Liver (tissue), 8 donors: ENCODE measurements at regions not wholly inside any gene's neighbourhood (a gene's known extent, or its start where the extent isn't known, plus 50 kb on each side); places are given as distances from the start of the nearest gene placed in this dataset.

Source experiments
- DNase-seq: peaks from one replicate; pipeline ENCODE4 v3.0.0-alpha.2; 2017; ENCODE audit warnings: low spot score
- H3K27ac ChIP-seq, 2 donors: one replicate each; pipeline ENCODE4 v1.7.0; 2013; ENCODE audit warnings: inconsistent platforms in 2 of 2, low read length in 2 of 2, control low read depth in 1 of 2, low read depth in 1 of 2, mild to moderate bottlenecking in 1 of 2
- H3K27me3 ChIP-seq, 4 donors: one replicate each; pipeline versions ENCODE4 v1.6.1 to v1.7.0; 2013; ENCODE audit warnings: low read length in 3 of 4, inconsistent platforms in 1 of 4, mild to moderate bottlenecking in 1 of 4, moderate library complexity in 1 of 4; ENCODE audit not compliant: control insufficient read depth in 4 of 4, insufficient read depth in 4 of 4
- H3K36me3 ChIP-seq, 4 donors: one replicate each; pipeline versions ENCODE4 v1.6.1 to v1.7.0; 2013; ENCODE audit warnings: low read length in 3 of 4, mild to moderate bottlenecking in 3 of 4, low read depth in 1 of 4, moderate library complexity in 1 of 4; ENCODE audit not compliant: control insufficient read depth in 4 of 4, insufficient read depth in 3 of 4
- H3K4me1 ChIP-seq, 4 donors: one replicate each; pipeline versions ENCODE4 v1.6.1 to v1.7.0; 2013; ENCODE audit warnings: low read length in 3 of 4, mild to moderate bottlenecking in 3 of 4, moderate library complexity in 1 of 4; ENCODE audit not compliant: control insufficient read depth in 4 of 4, insufficient read depth in 4 of 4
- H3K4me3 ChIP-seq, 3 donors: one replicate each; pipeline versions ENCODE4 v1.6.1 to v1.7.0; 2013; ENCODE audit warnings: low read length in 3 of 3, control low read depth in 1 of 3, low read depth in 1 of 3, mild to moderate bottlenecking in 1 of 3
- H3K9ac ChIP-seq, 2 donors: one replicate each; pipeline ENCODE4 v1.7.0; 2013; ENCODE audit warnings: low read length in 2 of 2, mild to moderate bottlenecking in 2 of 2, moderate library complexity in 2 of 2, control low read depth in 1 of 2, low read depth in 1 of 2
- H3K9me3 ChIP-seq, 4 donors: one replicate each; pipeline versions ENCODE4 v1.6.1 to v1.7.0; 2013; ENCODE audit warnings: low read length in 3 of 4; ENCODE audit not compliant: control insufficient read depth in 4 of 4
- FOXA1 ChIP-seq: IDR thresholded peaks from 2 replicates; pipeline ENCODE4 v1.6.1; 2016; ENCODE audit warnings: antibody characterized with exemption
- FOXA2 ChIP-seq: IDR thresholded peaks from 2 replicates; pipeline ENCODE4 v1.6.1; 2016; ENCODE audit warnings: antibody characterized with exemption
- GABPA ChIP-seq, 2 donors: IDR thresholded peaks in 1 of 2; conservative IDR thresholded peaks in 1 of 2; 2 replicates each; pipeline ENCODE4 v1.6.1; 2016; ENCODE audit warnings: antibody characterized with exemption in 2 of 2, mild to moderate bottlenecking in 1 of 2, moderate library complexity in 1 of 2
- HNF4A ChIP-seq, 2 donors: conservative IDR thresholded peaks; 2 replicates each; pipeline ENCODE4 v1.6.1; 2016; ENCODE audit warnings: antibody characterized with exemption in 2 of 2, mild to moderate bottlenecking in 2 of 2
- HNF4G ChIP-seq: IDR thresholded peaks from 2 replicates; pipeline ENCODE4 v1.6.1; 2016; ENCODE audit warnings: antibody characterized with exemption
- JUND ChIP-seq, 2 donors: IDR thresholded peaks; 2 replicates each; pipeline ENCODE4 v1.6.1; 2016; ENCODE audit warnings: antibody characterized with exemption in 2 of 2
- NR2F2 ChIP-seq: IDR thresholded peaks from 2 replicates; pipeline ENCODE4 v1.6.1; 2016; ENCODE audit warnings: antibody characterized with exemption
- RAD21 ChIP-seq, 2 donors: IDR thresholded peaks; 2 replicates each; pipeline ENCODE4 v1.6.1; 2016; ENCODE audit warnings: antibody characterized with exemption in 2 of 2, mild to moderate bottlenecking in 2 of 2
- RXRA ChIP-seq, 2 donors: IDR thresholded peaks; 2 replicates each; pipeline ENCODE4 v1.6.1; 2017 to 2018; ENCODE audit warnings: antibody characterized with exemption in 2 of 2, mild to moderate bottlenecking in 1 of 2
- SP1 ChIP-seq: IDR thresholded peaks from 2 replicates; pipeline ENCODE4 v1.6.1; 2018; ENCODE audit warnings: antibody characterized with exemption, mild to moderate bottlenecking
- TAF1 ChIP-seq: conservative IDR thresholded peaks from 2 replicates; pipeline ENCODE4 v1.6.1; 2016; ENCODE audit warnings: antibody characterized with exemption, mild to moderate bottlenecking
- YY1 ChIP-seq: IDR thresholded peaks from 2 replicates; pipeline ENCODE4 v1.6.1; 2016; ENCODE audit warnings: antibody characterized with exemption, mild to moderate bottlenecking
- WGBS: extraction: QIAGEN DNeasy Blood & Tissue Kit; methylation state at CpG from one replicate; pipeline ENCODE4 v1.1.7; 2013; 5-methylcytosine and 5-hydroxymethylcytosine counted together
- TF ChIP-seq, protein P1 (sequence below): fragments of 150-350 bp; IDR thresholded peaks from 2 replicates; pipeline ENCODE4 v1.5.1; 2017; ENCODE audit warnings: improper control_type of control experiment, low read depth, low read length; ENCODE audit not compliant: missing input control
- TF ChIP-seq, protein P2 (sequence below): IDR thresholded peaks from 2 replicates; pipeline ENCODE4 v1.6.1; 2016; ENCODE audit warnings: antibody characterized with exemption
- TF ChIP-seq, protein P3 (sequence below): IDR thresholded peaks from 2 replicates; pipeline ENCODE4 v1.6.1; 2016; ENCODE audit warnings: antibody characterized with exemption
- TF ChIP-seq, protein P4 (sequence below): IDR thresholded peaks from 2 replicates; pipeline ENCODE4 v1.6.1; 2016; ENCODE audit warnings: antibody characterized with exemption, mild to moderate bottlenecking
- TF ChIP-seq, protein P5 (sequence below): IDR thresholded peaks from 2 replicates; pipeline ENCODE4 v1.6.1; 2016; ENCODE audit warnings: antibody characterized with exemption
- donor health status: healthy.
- donor health status: healthy.
- donor health status: healthy.
- donor health status: healthy.
- donor health status: healthy.

DNA sequence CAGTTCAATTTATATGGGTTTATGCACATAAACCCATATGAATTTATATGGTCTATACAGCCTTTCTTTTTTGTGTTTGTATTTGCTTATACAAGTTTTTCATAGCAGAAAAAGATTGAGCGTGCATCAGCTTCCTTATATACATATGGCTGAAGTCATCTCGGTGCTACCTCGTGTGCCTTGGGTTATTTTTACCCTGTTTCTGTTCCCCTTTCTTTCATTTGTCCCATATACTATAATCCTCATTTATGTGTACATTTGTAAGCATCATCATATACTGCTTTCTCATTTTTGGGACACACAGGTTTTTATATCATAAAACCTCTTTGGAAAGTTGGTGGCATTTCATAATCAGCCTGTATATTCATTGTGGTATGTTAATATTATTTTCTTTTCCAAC, 107.8 kb upstream of the ADAMTSL1 start:
- TF ChIP-seq, protein P1, sequence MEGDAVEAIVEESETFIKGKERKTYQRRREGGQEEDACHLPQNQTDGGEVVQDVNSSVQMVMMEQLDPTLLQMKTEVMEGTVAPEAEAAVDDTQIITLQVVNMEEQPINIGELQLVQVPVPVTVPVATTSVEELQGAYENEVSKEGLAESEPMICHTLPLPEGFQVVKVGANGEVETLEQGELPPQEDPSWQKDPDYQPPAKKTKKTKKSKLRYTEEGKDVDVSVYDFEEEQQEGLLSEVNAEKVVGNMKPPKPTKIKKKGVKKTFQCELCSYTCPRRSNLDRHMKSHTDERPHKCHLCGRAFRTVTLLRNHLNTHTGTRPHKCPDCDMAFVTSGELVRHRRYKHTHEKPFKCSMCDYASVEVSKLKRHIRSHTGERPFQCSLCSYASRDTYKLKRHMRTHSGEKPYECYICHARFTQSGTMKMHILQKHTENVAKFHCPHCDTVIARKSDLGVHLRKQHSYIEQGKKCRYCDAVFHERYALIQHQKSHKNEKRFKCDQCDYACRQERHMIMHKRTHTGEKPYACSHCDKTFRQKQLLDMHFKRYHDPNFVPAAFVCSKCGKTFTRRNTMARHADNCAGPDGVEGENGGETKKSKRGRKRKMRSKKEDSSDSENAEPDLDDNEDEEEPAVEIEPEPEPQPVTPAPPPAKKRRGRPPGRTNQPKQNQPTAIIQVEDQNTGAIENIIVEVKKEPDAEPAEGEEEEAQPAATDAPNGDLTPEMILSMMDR: no peak
- TF ChIP-seq NR2F2 (no peak), RAD21 (IDR thresholded peaks at IDR 0.05) (no peak), JUND (IDR thresholded peaks at IDR 0.05) (no peak), GABPA (IDR thresholded peaks at IDR 0.05 in 1 of 2, conservative IDR thresholded peaks at IDR 0.05 in 1 of 2) (no peak), SP1 (no peak), HNF4A (conservative IDR thresholded peaks at IDR 0.05) (no peak)
- H3K27ac ChIP-seq: no peak overlapping the region
- DNase-seq: no peak
- H3K4me1 ChIP-seq: no peaks in the 10 kb centered on the region
- H3K36me3 ChIP-seq: no peaks in the 10 kb centered on the region
- no peak overlapping the region for H3K9ac ChIP-seq
- 70% methylated on average over 3 of the region's 3 CpGs for WGBS
- H3K9me3 ChIP-seq: no peaks in the 10 kb centered on the region
- no peak overlapping the region for H3K4me3 ChIP-seq
- no peaks in the 10 kb centered on the region for H3K27me3 ChIP-seq

DNA sequence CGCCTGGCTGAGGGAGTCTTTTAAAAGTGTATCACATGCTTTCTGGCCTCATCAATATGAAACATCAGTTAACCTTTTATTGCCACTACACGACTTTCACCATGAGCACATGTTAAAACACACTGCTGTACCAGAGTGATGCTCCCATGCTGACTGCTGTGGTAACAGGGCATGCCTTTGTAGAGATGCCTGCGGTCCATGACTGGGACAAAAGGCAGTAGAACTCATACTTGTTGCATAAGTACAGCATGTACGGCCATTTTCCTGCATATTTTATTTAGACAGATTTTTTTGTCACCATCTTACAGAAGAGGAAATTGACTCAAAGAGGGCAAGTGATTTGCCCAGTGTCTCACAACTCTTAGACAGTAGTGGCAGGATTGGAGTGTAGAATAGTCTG, 105.7 kb upstream of the ADAMTSL1 start:
- H3K4me1 ChIP-seq: no peaks in the 10 kb centered on the region
- WGBS: 89% methylated on average over 4 of the region's 4 CpGs
- H3K9me3 ChIP-seq: no peaks in the 10 kb centered on the region
- no peak for DNase-seq
- no peak overlapping the region for H3K27ac ChIP-seq
- H3K36me3 ChIP-seq: no peaks in the 10 kb centered on the region
- no peak overlapping the region for H3K4me3 ChIP-seq
- TF ChIP-seq, protein P2, sequence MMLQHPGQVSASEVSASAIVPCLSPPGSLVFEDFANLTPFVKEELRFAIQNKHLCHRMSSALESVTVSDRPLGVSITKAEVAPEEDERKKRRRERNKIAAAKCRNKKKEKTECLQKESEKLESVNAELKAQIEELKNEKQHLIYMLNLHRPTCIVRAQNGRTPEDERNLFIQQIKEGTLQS: no peak
- no peak for TF ChIP-seq RXRA (IDR thresholded peaks at IDR 0.05)
- no peak for TF ChIP-seq FOXA1
- no peak for TF ChIP-seq FOXA2
- TF ChIP-seq, protein P3, sequence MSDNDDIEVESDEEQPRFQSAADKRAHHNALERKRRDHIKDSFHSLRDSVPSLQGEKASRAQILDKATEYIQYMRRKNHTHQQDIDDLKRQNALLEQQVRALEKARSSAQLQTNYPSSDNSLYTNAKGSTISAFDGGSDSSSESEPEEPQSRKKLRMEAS: no peak
- no peak for TF ChIP-seq HNF4A (conservative IDR thresholded peaks at IDR 0.05)
- H3K9ac ChIP-seq: no peak overlapping the region
- H3K27me3 ChIP-seq: no peaks in the 10 kb centered on the region

DNA sequence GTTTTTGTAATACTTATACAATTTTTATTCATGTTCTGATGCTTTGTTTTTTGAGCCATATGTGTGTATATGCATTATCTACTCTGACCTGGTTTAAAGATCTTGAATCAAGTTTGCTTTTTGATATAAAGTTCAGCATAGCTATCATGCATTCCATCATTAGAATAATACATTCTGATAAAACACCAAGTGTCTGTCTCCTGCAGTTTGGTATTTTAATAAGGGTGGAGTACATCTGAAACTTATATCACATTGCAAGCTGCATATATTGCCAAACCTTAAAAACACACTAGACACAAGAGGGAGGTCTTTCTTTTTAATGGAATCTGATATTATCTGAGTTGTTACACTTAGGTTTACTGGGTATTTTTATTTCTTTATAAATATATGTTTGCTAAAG, 102.8 kb upstream of the ADAMTSL1 start:
- Histone ChIP-seq H3K4me3 (no peak overlapping the region), H3K27me3 (no peaks in the 10 kb centered on the region), H3K9ac (no peak overlapping the region), H3K4me1 (no peaks in the 10 kb centered on the region), H3K36me3 (no peaks in the 10 kb centered on the region), H3K9me3 (no peaks in the 10 kb centered on the region), H3K27ac (no peak overlapping the region)
- no peak for DNase-seq
- TF ChIP-seq, protein P3: no peak
- TF ChIP-seq JUND (IDR thresholded peaks at IDR 0.05) (no peak), YY1 (no peak), NR2F2 (no peak), SP1 (no peak), GABPA (IDR thresholded peaks at IDR 0.05 in 1 of 2, conservative IDR thresholded peaks at IDR 0.05 in 1 of 2) (no peak), TAF1 (no peak), RAD21 (IDR thresholded peaks at IDR 0.05) (no peak), HNF4G (no peak)
- TF ChIP-seq, protein P4, sequence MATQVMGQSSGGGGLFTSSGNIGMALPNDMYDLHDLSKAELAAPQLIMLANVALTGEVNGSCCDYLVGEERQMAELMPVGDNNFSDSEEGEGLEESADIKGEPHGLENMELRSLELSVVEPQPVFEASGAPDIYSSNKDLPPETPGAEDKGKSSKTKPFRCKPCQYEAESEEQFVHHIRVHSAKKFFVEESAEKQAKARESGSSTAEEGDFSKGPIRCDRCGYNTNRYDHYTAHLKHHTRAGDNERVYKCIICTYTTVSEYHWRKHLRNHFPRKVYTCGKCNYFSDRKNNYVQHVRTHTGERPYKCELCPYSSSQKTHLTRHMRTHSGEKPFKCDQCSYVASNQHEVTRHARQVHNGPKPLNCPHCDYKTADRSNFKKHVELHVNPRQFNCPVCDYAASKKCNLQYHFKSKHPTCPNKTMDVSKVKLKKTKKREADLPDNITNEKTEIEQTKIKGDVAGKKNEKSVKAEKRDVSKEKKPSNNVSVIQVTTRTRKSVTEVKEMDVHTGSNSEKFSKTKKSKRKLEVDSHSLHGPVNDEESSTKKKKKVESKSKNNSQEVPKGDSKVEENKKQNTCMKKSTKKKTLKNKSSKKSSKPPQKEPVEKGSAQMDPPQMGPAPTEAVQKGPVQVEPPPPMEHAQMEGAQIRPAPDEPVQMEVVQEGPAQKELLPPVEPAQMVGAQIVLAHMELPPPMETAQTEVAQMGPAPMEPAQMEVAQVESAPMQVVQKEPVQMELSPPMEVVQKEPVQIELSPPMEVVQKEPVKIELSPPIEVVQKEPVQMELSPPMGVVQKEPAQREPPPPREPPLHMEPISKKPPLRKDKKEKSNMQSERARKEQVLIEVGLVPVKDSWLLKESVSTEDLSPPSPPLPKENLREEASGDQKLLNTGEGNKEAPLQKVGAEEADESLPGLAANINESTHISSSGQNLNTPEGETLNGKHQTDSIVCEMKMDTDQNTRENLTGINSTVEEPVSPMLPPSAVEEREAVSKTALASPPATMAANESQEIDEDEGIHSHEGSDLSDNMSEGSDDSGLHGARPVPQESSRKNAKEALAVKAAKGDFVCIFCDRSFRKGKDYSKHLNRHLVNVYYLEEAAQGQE: no peak
- TF ChIP-seq, protein P2: no peak
- TF ChIP-seq, protein P5, sequence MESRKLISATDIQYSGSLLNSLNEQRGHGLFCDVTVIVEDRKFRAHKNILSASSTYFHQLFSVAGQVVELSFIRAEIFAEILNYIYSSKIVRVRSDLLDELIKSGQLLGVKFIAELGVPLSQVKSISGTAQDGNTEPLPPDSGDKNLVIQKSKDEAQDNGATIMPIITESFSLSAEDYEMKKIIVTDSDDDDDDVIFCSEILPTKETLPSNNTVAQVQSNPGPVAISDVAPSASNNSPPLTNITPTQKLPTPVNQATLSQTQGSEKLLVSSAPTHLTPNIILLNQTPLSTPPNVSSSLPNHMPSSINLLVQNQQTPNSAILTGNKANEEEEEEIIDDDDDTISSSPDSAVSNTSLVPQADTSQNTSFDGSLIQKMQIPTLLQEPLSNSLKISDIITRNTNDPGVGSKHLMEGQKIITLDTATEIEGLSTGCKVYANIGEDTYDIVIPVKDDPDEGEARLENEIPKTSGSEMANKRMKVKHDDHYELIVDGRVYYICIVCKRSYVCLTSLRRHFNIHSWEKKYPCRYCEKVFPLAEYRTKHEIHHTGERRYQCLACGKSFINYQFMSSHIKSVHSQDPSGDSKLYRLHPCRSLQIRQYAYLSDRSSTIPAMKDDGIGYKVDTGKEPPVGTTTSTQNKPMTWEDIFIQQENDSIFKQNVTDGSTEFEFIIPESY: no peak
